CD4-positive, alpha-beta T cell treated with Interleukin-15 for 4 hours (primary cell): ENCODE measurements at regions not wholly inside any gene's neighbourhood (a gene's known extent, or its start where the extent isn't known, plus 50 kb on each side); places are given as distances from the start of the nearest gene placed in this dataset.

Experiments used
- DNase-seq: peaks from one replicate; pipeline ENCODE4 v3.0.0-alpha.2; 2020; ENCODE audit warnings: low spot score

- no peak for DNase-seq
Measured at GRCh38 chr7:33701189-33701740, 204.1 kb upstream of the BMPER start.

GRCh38 chr7:33701927-33702326 lies 203.4 kb upstream of the BMPER start:
- DNase-seq, result no peak

GRCh38 chr7:33702514-33703054 lies 202.8 kb upstream of the BMPER start:
- DNase-seq, result no peak

- DNase-seq, result no peak
Measured at GRCh38 chr7:33705333-33705833, 200.0 kb upstream of the BMPER start.

GRCh38 chr7:33706186-33706585 lies 199.2 kb upstream of the BMPER start:
- DNase-seq, result no peak

GRCh38 chr7:33706771-33707200 lies 198.6 kb upstream of the BMPER start:
- DNase-seq, result no peak

- DNase-seq, result peak; percentile 5
Measured at GRCh38 chr7:33707427-33707826, 197.9 kb upstream of the BMPER start.

GRCh38 chr7:33710608-33711007 lies 194.7 kb upstream of the BMPER start:
- DNase-seq, result no peak

- DNase-seq, result no peak
Measured at GRCh38 chr7:33711231-33712019, 193.9 kb upstream of the BMPER start.

- no peak for DNase-seq
Measured at GRCh38 chr7:33712020-33712414, 193.3 kb upstream of the BMPER start.

GRCh38 chr7:33714208-33714607 lies 191.1 kb upstream of the BMPER start:
- DNase-seq, result no peak

- no peak for DNase-seq
Measured at GRCh38 chr7:33716581-33717477, 188.5 kb upstream of the BMPER start.

GRCh38 chr7:33719059-33719581 lies 186.2 kb upstream of the BMPER start:
- no peak for DNase-seq

- DNase-seq, result no peak
Measured at GRCh38 chr7:33720139-33720538, 185.2 kb upstream of the BMPER start.

GRCh38 chr7:33720870-33721269 lies 184.5 kb upstream of the BMPER start:
- DNase-seq, result no peak

GRCh38 chr7:33721895-33722294 lies 183.4 kb upstream of the BMPER start:
- DNase-seq, result no peak

- DNase-seq, result no peak
Measured at GRCh38 chr7:33722383-33723101, 182.8 kb upstream of the BMPER start.

GRCh38 chr7:33724201-33724600 lies 181.1 kb upstream of the BMPER start:
- DNase-seq, result no peak

GRCh38 chr7:33725111-33726025 lies 180.0 kb upstream of the BMPER start:
- DNase-seq, result no peak

GRCh38 chr7:33726582-33726981 lies 178.8 kb upstream of the BMPER start:
- DNase-seq, result no peak
